ENCODE measurements at regions not wholly inside any gene's neighbourhood (a gene's known extent, or its start where the extent isn't known, plus 50 kb on each side); places are given as distances from the start of the nearest gene placed in this dataset.

DNA sequence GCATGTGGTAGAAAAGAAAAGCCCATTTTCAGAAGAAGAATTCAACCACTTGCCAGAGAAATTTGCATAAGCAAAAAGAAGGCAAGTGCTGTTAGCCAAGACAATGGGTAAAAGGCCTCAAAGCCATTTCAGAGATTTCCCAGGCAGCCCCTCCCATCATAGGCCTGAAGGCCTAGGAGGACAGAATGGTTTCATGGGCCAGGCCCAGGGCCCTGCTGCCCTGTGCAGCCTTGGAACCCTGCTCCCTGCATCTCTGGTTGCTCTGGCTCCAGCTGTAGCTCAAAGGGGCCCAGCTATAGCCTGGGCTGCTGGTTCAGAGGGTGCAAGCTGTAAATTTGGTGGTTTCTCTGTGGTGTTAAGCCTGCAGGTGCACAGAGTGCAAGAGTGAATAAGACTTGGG is 212.8 kb downstream of the EFNB2 start:
- TF ChIP-seq CTCF (conservative IDR thresholded peaks at IDR 0.05; ENCODE audit: low read depth, low read length) (no peak), RFX5 (IDR thresholded peaks at IDR 0.05; ENCODE audit: low read depth, low read length) (no peak), MXI1 (IDR thresholded peaks at IDR 0.05; ENCODE audit: borderline replicate concordance, low read depth, low read length) (no peak), RAD21 (IDR thresholded peaks at IDR 0.05; ENCODE audit: low read length) (no peak), MAZ (IDR thresholded peaks at IDR 0.05; ENCODE audit: borderline replicate concordance, low read depth, low read length) (no peak)

Data from IMR-90 (cell line).